ENCODE measurements at regions not wholly inside any gene's neighbourhood (a gene's known extent, or its start where the extent isn't known, plus 50 kb on each side); places are given as distances from the start of the nearest gene placed in this dataset.

GRCh38 chr7:40977533-40977932 lies 725.4 kb downstream of the INHBA start:
- H3K27me3 ChIP-seq: no peaks in the 10 kb centered on the region
- no peak for TF ChIP-seq POLR2A (IDR thresholded peaks at IDR 0.05)
- TF ChIP-seq CTCF (IDR thresholded peaks at IDR 0.05): no peak

GRCh38 chr7:40972426-40972825 lies 730.5 kb downstream of the INHBA start:
- no peaks in the 10 kb centered on the region for H3K36me3 ChIP-seq
- TF ChIP-seq CTCF (IDR thresholded peaks at IDR 0.05) (no peak), POLR2A (IDR thresholded peaks at IDR 0.05) (no peak)
- H3K9me3 ChIP-seq: no peaks in the 10 kb centered on the region
- intact Hi-C loops (cut with DNase I): no loop called here
- H3K27ac ChIP-seq: no peak overlapping the region
- DNase-seq (no peak), ATAC-seq (no peak)
- no peaks in the 10 kb centered on the region for H3K27me3 ChIP-seq
- no CpG with 5 or more reads among the region's 1 CpG for WGBS (ENCODE audit: insufficient coverage, low coverage, low lambda C conversion rate, missing lambda C conversion rate)
- H3K4me3 ChIP-seq: no peak overlapping the region
- no peaks in the 10 kb centered on the region for H3K4me1 ChIP-seq

More at GRCh38 chr7:40977533-40977932, 725.4 kb downstream of the INHBA start:
- Histone ChIP-seq H3K9me3 (no peaks in the 10 kb centered on the region), H3K36me3 (no peaks in the 10 kb centered on the region), H3K27ac (no peak overlapping the region), H3K4me1 (no peaks in the 10 kb centered on the region), H3K4me3 (no peak overlapping the region)
- WGBS (ENCODE audit: insufficient coverage, low coverage, low lambda C conversion rate, missing lambda C conversion rate): 50% methylated on average over 1 of the region's 1 CpG
- intact Hi-C loops (cut with DNase I): no loop called here
- DNase-seq (no peak), ATAC-seq (no peak)

GRCh38 chr7:40969641-40970040 lies 733.2 kb downstream of the INHBA start:
- Histone ChIP-seq H3K9me3 (no peaks in the 10 kb centered on the region), H3K36me3 (no peaks in the 10 kb centered on the region), H3K4me1 (no peaks in the 10 kb centered on the region), H3K27ac (no peak overlapping the region), H3K27me3 (no peaks in the 10 kb centered on the region), H3K4me3 (no peak overlapping the region)
- intact Hi-C loops (cut with DNase I): no loop called here
- ATAC-seq: no peak
- WGBS (ENCODE audit: insufficient coverage, low coverage, low lambda C conversion rate, missing lambda C conversion rate): 90% methylated on average over 1 of the region's 1 CpG
- no peak for DNase-seq
- TF ChIP-seq POLR2A (IDR thresholded peaks at IDR 0.05) (no peak), CTCF (IDR thresholded peaks at IDR 0.05) (no peak)

- TF ChIP-seq CTCF (IDR thresholded peaks at IDR 0.05) (no peak), POLR2A (IDR thresholded peaks at IDR 0.05) (no peak)
- DNase-seq (no peak), ATAC-seq (no peak)
- no peak overlapping the region for H3K4me3 ChIP-seq
- no peaks in the 10 kb centered on the region for H3K27me3 ChIP-seq
- no peak overlapping the region for H3K27ac ChIP-seq
- intact Hi-C loops (cut with DNase I): no loop called here
- WGBS (ENCODE audit: insufficient coverage, low coverage, low lambda C conversion rate, missing lambda C conversion rate): 84% methylated on average over 2 of the region's 2 CpGs
- H3K4me1 ChIP-seq: no peaks in the 10 kb centered on the region
- H3K36me3 ChIP-seq: no peaks in the 10 kb centered on the region
- H3K9me3 ChIP-seq: no peaks in the 10 kb centered on the region
Measured at GRCh38 chr7:40966693-40967092, 736.2 kb downstream of the INHBA start.

GRCh38 chr7:40965774-40966173 lies 737.1 kb downstream of the INHBA start:
- TF ChIP-seq CTCF (IDR thresholded peaks at IDR 0.05) (no peak), POLR2A (IDR thresholded peaks at IDR 0.05) (no peak)
- DNase-seq: no peak
- ATAC-seq: no peak
- intact Hi-C loops (cut with DNase I): no loop called here
- H3K4me3 ChIP-seq: no peak overlapping the region
- WGBS (ENCODE audit: insufficient coverage, low coverage, low lambda C conversion rate, missing lambda C conversion rate): 80% methylated on average over 1 of the region's 1 CpG
- no peaks in the 10 kb centered on the region for H3K9me3 ChIP-seq
- no peaks in the 10 kb centered on the region for H3K27me3 ChIP-seq
- H3K4me1 ChIP-seq: no peaks in the 10 kb centered on the region
- H3K36me3 ChIP-seq: no peaks in the 10 kb centered on the region
- H3K27ac ChIP-seq: no peak overlapping the region

Data from right lobe of liver (tissue), 6 donors.